HG02588 (cell line): ENCODE measurements at regions not wholly inside any gene's neighbourhood (a gene's known extent, or its start where the extent isn't known, plus 50 kb on each side); places are given as distances from the start of the nearest gene placed in this dataset.
"Not testable (repeated sequence)": the region's sequence is repeated elsewhere in the genome, so short reads cannot be mapped to it uniquely, and the experiment has no call there.

Source experiments
- ATAC-seq: cut with Tn5 transposase; IDR thresholded peaks from one replicate; pipeline ENCODE4 v1.9.1; 2021; ENCODE audit warnings: mild to moderate bottlenecking, moderate library complexity; ENCODE audit not compliant: unreplicated experiment

DNA sequence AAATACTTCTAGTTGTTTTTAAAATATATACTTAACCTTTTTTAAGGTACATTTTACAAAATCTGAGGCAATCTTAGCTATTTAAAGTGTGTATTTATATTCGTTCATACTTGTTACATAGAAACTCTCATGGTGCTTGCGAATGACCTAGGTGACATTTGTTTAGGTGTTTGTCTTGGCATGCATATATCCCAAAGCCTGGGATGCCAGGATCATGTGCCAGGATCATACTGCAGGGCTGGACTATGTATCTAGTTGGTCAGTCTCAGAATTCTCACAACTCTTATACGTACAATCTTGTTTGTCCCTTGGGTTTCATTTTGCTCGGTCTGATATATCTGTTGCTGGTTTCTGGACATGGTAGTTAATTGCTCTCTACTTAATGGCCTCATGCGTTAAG lies 109.9 kb upstream of the WIPF3 start:
- ATAC-seq = not testable (repeated sequence)

DNA sequence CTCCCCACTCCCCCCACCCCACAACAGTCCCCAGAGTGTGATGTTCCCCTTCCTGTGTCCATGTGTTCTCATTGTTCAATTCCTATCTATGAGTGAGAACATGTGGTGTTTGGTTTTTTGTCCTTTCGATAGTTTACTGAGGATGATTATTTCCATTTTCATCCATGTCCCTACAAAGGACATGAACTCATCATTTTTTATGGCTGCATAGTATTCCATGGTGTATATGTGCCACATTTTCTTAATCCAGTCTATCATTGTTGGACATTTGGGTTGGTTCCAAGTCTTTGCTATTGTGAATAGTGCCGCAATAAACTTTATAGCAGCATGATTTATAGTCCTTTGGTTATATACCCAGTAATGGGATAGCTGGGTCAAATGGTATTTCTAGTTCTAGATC lies 106.6 kb upstream of the WIPF3 start:
- not testable (repeated sequence) for ATAC-seq

GRCh38 chr7:29701540-29701939 lies 104.8 kb upstream of the WIPF3 start:
- not testable (repeated sequence) for ATAC-seq

DNA sequence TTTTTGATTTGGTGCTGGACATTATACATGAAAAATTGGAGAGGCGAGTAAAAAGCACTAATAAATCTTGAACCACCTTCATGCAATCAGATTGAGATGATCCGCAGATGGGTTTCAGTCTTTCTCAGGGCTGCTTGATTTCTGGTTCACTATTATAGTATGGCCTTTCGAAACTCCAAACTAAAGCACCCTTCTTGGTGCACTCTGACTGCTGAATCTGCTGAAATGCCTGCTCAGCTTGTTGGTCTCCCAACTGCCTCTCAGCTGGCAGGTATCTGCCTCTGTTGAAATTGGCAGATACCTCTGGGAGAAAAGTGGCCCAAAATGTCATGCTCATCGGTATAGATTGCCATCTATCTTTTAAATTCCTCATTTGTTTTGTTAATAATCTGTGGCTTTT lies 102.5 kb upstream of the WIPF3 start:
- not testable (repeated sequence) for ATAC-seq

DNA sequence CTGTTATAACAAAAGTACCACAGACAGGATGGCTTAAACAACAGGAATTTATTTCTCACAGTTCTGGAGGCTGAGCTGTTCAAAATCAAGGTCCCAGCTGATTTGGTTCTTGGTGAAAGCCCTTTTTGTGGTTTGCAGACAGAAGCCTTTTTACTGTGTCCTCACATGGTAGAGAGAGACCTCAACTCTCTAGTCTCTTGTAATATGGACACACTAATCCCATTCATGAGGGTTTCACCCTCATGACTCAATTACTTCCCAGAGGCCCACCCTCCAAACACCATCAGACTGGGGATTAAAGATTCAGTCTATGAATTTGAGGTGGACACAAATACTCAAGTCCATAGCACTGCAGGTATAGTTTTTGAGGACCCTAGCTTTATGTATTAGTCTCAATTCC lies 97.3 kb upstream of the WIPF3 start:
- not testable (repeated sequence) for ATAC-seq

DNA sequence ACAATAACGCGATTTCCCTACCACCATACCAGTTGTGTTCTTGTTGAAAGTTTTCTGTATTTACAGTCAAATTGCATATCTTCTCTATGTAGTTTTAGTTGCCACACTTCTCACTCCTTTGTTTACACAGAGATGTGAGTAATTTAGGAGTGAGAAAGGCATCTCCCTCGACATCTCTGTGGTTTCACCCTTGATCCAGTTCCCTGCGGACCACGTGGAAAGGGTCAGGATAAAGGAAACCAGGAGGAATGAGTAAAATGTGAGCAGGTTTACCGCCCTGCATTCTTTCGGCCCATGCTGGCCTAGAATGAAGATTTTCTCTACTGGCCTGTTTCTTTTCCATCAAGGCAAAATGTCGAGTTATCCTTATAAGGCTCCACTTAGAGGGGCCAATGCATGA lies 83.2 kb upstream of the WIPF3 start:
- ATAC-seq = not testable (repeated sequence)

DNA sequence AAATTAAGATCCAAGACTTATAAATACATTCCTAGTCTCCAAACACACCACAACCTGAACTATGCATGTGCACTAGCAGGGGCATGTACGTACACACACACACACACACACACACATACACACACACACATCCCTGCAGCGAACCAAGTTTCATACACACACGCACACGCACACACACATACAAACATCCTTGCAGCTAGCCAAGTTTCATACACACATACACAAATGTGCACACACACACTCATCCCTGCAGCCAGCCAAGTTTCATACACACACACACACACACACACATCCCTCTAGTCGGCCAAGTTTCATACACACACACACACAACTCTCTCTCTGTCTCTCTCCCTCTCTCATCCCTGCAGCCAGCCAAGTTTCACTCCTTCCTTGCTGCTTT lies 82.7 kb upstream of the WIPF3 start:
- no peak for ATAC-seq

- ATAC-seq = not testable (repeated sequence)
Measured at GRCh38 chr7:29729534-29730165, 76.7 kb upstream of the WIPF3 start.

GRCh38 chr7:29734246-29734731 lies 72.0 kb upstream of the WIPF3 start:
- no peak for ATAC-seq

- not testable (repeated sequence) for ATAC-seq
Measured at GRCh38 chr7:29747645-29748245, 58.6 kb upstream of the WIPF3 start.

DNA sequence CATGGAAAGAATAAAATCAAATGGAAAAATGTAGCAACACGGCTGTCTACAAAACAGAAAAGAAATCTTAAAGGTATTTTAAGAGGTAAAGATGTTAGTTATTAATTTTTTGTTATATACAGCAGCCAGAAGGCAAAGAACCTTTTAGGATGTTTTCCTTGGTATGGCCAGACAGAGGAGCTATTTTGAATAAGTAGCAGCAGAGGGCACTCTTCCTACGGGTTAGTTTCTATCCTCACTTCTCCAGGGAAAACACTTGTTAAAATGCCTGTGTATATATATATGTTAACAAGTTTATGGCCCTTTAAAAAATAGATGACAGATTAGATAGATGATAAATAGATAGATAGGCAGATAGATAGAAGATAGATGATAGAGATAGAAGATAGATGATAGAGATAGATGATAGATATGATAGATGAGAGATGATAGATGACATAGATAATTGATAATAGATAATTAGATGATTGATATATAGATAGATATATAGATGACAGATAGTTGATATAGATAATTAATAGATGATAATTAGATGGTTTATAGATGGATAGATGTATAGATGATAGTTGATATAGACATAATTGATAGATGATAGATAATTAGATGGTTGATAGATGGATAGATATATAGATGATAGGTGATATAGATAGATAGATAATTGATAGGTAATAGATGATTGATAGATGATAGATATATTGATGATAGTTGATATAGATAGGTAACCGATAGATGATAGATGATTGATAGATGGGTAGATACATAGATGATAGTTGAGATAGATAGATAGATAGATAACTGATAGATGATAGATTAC lies 57.8 kb upstream of the WIPF3 start:
- no peak for ATAC-seq

DNA sequence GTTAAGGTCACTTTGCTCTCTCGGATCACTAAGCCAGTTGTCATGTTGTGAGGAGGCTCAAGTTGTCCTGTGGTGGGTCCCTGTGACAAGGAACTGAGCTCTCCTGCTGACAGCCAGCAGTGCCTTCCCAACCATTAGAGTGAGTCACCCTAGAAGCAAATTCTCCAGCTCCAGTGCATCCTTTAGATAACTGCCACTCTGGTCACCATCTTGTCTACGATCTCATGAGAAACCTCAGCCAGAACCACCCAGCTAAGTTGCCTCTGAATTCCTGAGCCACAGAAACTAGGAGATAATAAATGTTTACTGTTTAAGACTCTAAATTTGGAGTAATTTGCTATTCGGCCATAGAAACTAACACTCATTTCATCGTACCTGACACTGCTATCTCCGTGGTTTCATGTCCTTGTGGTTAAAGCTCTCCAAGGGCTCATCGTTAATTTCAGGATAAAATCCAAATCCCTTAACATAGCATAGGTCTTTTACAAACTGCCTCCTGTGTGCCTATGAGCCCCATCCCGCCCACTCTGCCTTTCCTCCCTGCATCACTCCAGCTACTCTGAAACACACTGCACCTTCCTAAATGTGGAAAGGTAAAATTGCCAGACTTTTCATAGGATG lies 56.5 kb upstream of the WIPF3 start:
- no peak for ATAC-seq

DNA sequence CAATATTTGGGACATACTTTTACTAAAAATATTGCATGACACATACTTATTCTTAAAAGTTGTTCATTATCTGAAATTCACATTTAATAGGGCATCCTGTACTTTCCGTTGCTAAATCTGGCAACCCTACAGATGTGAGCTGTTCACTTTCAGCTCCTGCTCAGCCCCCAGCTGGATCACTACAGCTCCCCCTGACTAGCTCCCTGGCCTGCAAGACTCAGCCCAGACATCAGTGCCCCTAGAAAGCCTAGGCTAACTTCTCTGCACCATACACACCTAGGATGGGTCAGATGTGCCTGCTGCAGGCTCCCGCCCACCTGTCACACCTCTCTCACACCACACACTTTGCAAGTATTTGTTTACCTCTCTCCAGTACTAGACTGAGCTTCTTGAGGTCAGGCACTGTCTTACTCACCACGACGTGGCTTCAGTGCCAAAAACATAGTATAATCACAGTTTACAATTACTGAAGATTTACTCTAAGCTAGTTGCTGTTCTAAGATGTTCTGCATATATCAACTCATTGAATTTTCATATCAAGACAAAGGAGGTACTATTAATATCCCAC lies 55.9 kb upstream of the WIPF3 start:
- not testable (repeated sequence) for ATAC-seq

DNA sequence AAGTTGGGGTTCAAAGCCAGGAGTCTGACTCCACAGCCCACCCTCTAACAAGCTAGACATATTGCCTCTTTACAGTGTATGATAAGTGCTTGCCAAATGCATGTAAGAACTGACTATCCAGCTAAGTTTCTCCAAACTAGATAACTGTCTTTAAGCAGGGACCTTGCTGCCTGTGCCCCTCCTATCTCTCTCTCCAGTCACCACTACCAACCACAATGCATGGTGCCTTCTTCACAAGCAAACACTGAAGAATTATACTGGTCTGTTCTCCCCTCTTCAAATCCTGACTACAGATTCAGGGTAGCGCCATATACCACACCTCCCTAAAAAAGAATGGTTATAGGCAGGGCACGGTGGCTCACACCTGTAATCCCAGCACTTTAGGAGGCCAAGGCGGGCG lies 55.3 kb upstream of the WIPF3 start:
- not testable (repeated sequence) for ATAC-seq

- ATAC-seq = no peak
Measured at GRCh38 chr7:29754874-29755490, 51.3 kb upstream of the WIPF3 start.
